SK-N-SH (cell line): ENCODE measurements at regions not wholly inside any gene's neighbourhood (a gene's known extent, or its start where the extent isn't known, plus 50 kb on each side); places are given as distances from the start of the nearest gene placed in this dataset.
"Not testable (repeated sequence)": the region's sequence is repeated elsewhere in the genome, so short reads cannot be mapped to it uniquely, and the experiment has no call there.

Source experiments
- CTCF ChIA-PET: fragments of 300-600, 350-600 bp; formaldehyde crosslinking; extraction: SDS; loops from one replicate; lab custom pipeline; 2021; lab: Yijun Ruan, JAX
- POLR2A ChIA-PET: fragments of 350-600 bp; sonication (Branson Sonifier 250); formaldehyde crosslinking; extraction: SDS; loops from one replicate; lab custom pipeline; 2020; ENCODE audit warnings: antibody characterized with exemption, inconsistent platforms; lab: Yijun Ruan, JAX
- DNase-seq: peaks from one replicate; pipeline ENCODE4 v3.0.0; 2012
- H2AFZ ChIP-seq: fragments of 200-600 bp; sonication (generic); 2 replicates; pipeline ENCODE4 v1.8.1; 2016; ENCODE audit warnings: antibody characterized with exemption, mild to moderate bottlenecking, low read depth
- H3F3A ChIP-seq: fragments of 200-600 bp; sonication (generic); replicated peaks from 2 replicates; pipeline ENCODE3; 2016; ENCODE audit warnings: antibody characterized with exemption, mild to moderate bottlenecking; ENCODE audit not compliant: insufficient read depth
- H3K27ac ChIP-seq, 2 experiments: fragments of 200-500 bp in 1 of 2; fragments of 200-600 bp in 1 of 2; sonication (Bioruptor generic) in 1 of 2; sonication (generic), shearing (Covaris generic) in 1 of 2; 2 replicates each; pipeline versions ENCODE4 v1.5.1 to v1.6.1; 2014 to 2016; ENCODE audit warnings: low read depth in 2 of 2, inconsistent platforms in 1 of 2, low read length in 1 of 2, mild to moderate bottlenecking in 1 of 2, mixed read lengths in 1 of 2
- H3K27me3 ChIP-seq: fragments of 200-600 bp; sonication (generic), shearing (Covaris generic); 2 replicates; pipeline ENCODE4 v1.6.1; 2016; ENCODE audit warnings: mixed run types; ENCODE audit not compliant: insufficient read depth
- H3K36me3 ChIP-seq, 2 experiments: fragments of 200-500 bp in 1 of 2; fragments of 200-600 bp in 1 of 2; sonication (Bioruptor generic) in 1 of 2; sonication (generic) in 1 of 2; replicated peaks in 1 of 2; 2 replicates each; pipeline versions ENCODE3 to v1.5.1; 2014 to 2016; ENCODE audit warnings: low read length in 1 of 2, mild to moderate bottlenecking in 1 of 2; ENCODE audit not compliant: insufficient read depth in 2 of 2, control insufficient read depth in 1 of 2
- H3K4me1 ChIP-seq, 2 experiments: fragments of 200-500 bp in 1 of 2; fragments of 200-600 bp in 1 of 2; sonication (Bioruptor generic) in 1 of 2; sonication (generic), shearing (Covaris generic) in 1 of 2; 2 replicates each; pipeline versions ENCODE4 v1.5.1 to v1.6.1; 2014 to 2016; ENCODE audit warnings: low read depth in 1 of 2, low read length in 1 of 2, mixed run types in 1 of 2; ENCODE audit not compliant: insufficient read depth in 2 of 2, control insufficient read depth in 1 of 2
- H3K4me2 ChIP-seq: fragments of 200-600 bp; sonication (generic), shearing (Covaris generic); 2 replicates; pipeline ENCODE4 v1.6.1; 2017; ENCODE audit warnings: mixed run types
- H3K4me3 ChIP-seq, 2 experiments: fragments of 200-500 bp in 1 of 2; fragments of 200-600 bp in 1 of 2; sonication (Bioruptor generic) in 1 of 2; sonication (generic), shearing (Covaris generic) in 1 of 2; 2 replicates each; pipeline versions ENCODE4 v1.5.1 to v1.8.1; 2014 to 2016; ENCODE audit warnings: low read depth in 2 of 2, inconsistent platforms in 1 of 2, low read length in 1 of 2, mild to moderate bottlenecking in 1 of 2, mixed read lengths in 1 of 2, moderate library complexity in 1 of 2
- H3K79me2 ChIP-seq: fragments of 200-600 bp; sonication (generic); 2 replicates; pipeline ENCODE4 v1.8.1; 2017; ENCODE audit warnings: mild to moderate bottlenecking; ENCODE audit not compliant: insufficient read depth
- H3K9ac ChIP-seq: fragments of 200-600 bp; sonication (generic); 2 replicates; pipeline ENCODE4 v1.6.1; 2017; ENCODE audit warnings: mixed run types
- H3K9me2 ChIP-seq: fragments of 200-600 bp; sonication (generic); 2 replicates; pipeline ENCODE4 v1.6.1; 2017; ENCODE audit warnings: mixed run types
- H3K9me3 ChIP-seq: fragments of 200-600 bp; sonication (generic); 2 replicates; pipeline ENCODE4 v1.6.1; 2017; ENCODE audit warnings: mixed run types, mild to moderate bottlenecking, moderate library complexity
- H4K20me1 ChIP-seq: fragments of 200-600 bp; sonication (generic); 2 replicates; pipeline ENCODE4 v1.6.1; 2017; ENCODE audit warnings: mild to moderate bottlenecking, mixed run types; ENCODE audit not compliant: insufficient read depth
- CHD2 ChIP-seq: fragments of 150-350 bp; IDR thresholded peaks from 2 replicates; pipeline ENCODE4 v1.6.1; 2018; ENCODE audit warnings: low read length; ENCODE audit not compliant: partially characterized antibody
- EP300 ChIP-seq, 2 experiments: IDR thresholded peaks; 2 replicates each; pipeline versions ENCODE4 v1.4.0 to v1.6.1; 2012; ENCODE audit warnings: borderline replicate concordance in 1 of 2, low read depth in 1 of 2, low read length in 1 of 2
- EZH2phosphoT487 ChIP-seq: fragments of 200-600 bp; sonication (generic); IDR thresholded peaks from 2 replicates; pipeline ENCODE4 v1.6.1; 2017; ENCODE audit warnings: low read depth, mixed run types, mild to moderate bottlenecking, antibody characterized with exemption, moderate library complexity, borderline replicate concordance
- FOXJ3 ChIP-seq: sonication (generic); formaldehyde crosslinking; IDR thresholded peaks from 2 replicates; pipeline ENCODE4 v1.5.1; 2020; ENCODE audit warnings: mild to moderate bottlenecking, missing genetic modification reagents
- FOXM1 ChIP-seq: IDR thresholded peaks from 2 replicates; pipeline ENCODE4 v1.4.0; 2012; ENCODE audit warnings: low read depth, mild to moderate bottlenecking
- GATA2 ChIP-seq: sonication (generic); formaldehyde crosslinking; IDR thresholded peaks from 2 replicates; pipeline ENCODE4 v1.5.0; 2020; ENCODE audit warnings: mild to moderate bottlenecking, missing genetic modification reagents
- MEF2A ChIP-seq: IDR thresholded peaks from 2 replicates; pipeline ENCODE4 v1.4.0; 2012; ENCODE audit warnings: low read depth, borderline replicate concordance
- POLR2AphosphoS5 ChIP-seq: IDR thresholded peaks from 2 replicates; pipeline ENCODE4 v1.6.1; 2012; ENCODE audit warnings: low read depth, low read length
- RFX5 ChIP-seq: IDR thresholded peaks from 2 replicates; pipeline ENCODE4 v1.6.1; 2012; ENCODE audit warnings: mild to moderate bottlenecking, improper control_type of control experiment, low read length
- SIN3A ChIP-seq: IDR thresholded peaks from 2 replicates; pipeline ENCODE4 v1.6.1; 2012; ENCODE audit warnings: low read depth, mild to moderate bottlenecking, low read length, moderate library complexity, borderline replicate concordance
- USF1 ChIP-seq: IDR thresholded peaks from 2 replicates; pipeline ENCODE4 v1.4.0; 2012; ENCODE audit warnings: low read depth, borderline replicate concordance
- USF2 ChIP-seq: fragments of 150-350 bp; IDR thresholded peaks from 2 replicates; pipeline ENCODE4 v1.6.1; 2017; ENCODE audit warnings: antibody characterized with exemption, low read length, low read depth, borderline replicate concordance
- YY1 ChIP-seq: IDR thresholded peaks from 2 replicates; pipeline ENCODE4 v1.4.0; 2012; ENCODE audit warnings: low read depth, mild to moderate bottlenecking
- ZBTB33 ChIP-seq: IDR thresholded peaks from 2 replicates; pipeline ENCODE4 v1.4.0; 2012; ENCODE audit warnings: low read depth, borderline replicate concordance
- WGBS: methylation state at CpG from one replicate; pipeline ENCODE4 v1.1.6; 2017; ENCODE audit warnings: low lambda C conversion rate; 5-methylcytosine and 5-hydroxymethylcytosine counted together
- TF ChIP-seq, protein P1 (sequence below): IDR thresholded peaks from 2 replicates; pipeline ENCODE4 v1.6.1; 2012; ENCODE audit warnings: mild to moderate bottlenecking, low read depth, low read length, moderate library complexity

DNA sequence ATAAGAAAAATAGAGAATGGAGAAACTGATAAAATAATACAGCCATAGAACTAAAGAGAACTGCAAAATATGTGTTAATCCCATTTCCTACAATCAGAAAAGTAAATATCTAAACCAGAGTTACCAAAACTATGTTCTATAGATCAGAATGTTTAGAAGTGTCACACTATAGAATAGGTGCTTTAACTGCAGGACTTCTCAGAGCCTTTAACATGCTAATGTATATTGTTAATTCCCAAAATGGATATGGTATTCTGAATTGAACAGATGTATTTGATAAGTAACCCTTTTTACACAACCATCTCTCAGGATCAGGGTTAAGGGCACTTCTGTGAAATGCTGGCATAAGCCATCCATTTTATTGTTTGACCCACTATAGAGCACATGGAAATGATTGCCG, 200.3 kb downstream of the SHOX2 start:
- H3K36me3 ChIP-seq: no peaks in the 10 kb centered on the region
- H3K4me2 ChIP-seq: no peak overlapping the region
- 57% methylated on average over 1 of the region's 1 CpG for WGBS
- ChIA-PET CTCF (interaction anchor here (1.2 kb wide), 1 partner anchor 299 kb away, joined by 6 read pairs; no protein-coding TSS in a partner anchor), POLR2A (no interaction called here)
- no peaks in the 10 kb centered on the region for H3F3A ChIP-seq
- no peak overlapping the region for H3K4me3 ChIP-seq
- DNase-seq: no peak
- no peak overlapping the region for H3K9ac ChIP-seq
- H3K9me2 ChIP-seq: no peaks in the 10 kb centered on the region
- H3K9me3 ChIP-seq: no peaks in the 10 kb centered on the region
- TF ChIP-seq EZH2phosphoT487 (no peak), FOXM1 (no peak), POLR2AphosphoS5 (no peak), SIN3A (no peak), USF2 (no peak), YY1 (no peak), USF1 (no peak), CHD2 (no peak), GATA2 (CRISPR knock-in tag) (no peak), MEF2A (no peak), ZBTB33 (no peak), FOXJ3 (no peak), RFX5 (no peak), EP300 (IDR thresholded peaks at IDR 0.05; ENCODE audit: borderline replicate concordance in 1 of 2, low read depth in 1 of 2, low read length in 1 of 2) (no peak)
- TF ChIP-seq, protein P1, sequence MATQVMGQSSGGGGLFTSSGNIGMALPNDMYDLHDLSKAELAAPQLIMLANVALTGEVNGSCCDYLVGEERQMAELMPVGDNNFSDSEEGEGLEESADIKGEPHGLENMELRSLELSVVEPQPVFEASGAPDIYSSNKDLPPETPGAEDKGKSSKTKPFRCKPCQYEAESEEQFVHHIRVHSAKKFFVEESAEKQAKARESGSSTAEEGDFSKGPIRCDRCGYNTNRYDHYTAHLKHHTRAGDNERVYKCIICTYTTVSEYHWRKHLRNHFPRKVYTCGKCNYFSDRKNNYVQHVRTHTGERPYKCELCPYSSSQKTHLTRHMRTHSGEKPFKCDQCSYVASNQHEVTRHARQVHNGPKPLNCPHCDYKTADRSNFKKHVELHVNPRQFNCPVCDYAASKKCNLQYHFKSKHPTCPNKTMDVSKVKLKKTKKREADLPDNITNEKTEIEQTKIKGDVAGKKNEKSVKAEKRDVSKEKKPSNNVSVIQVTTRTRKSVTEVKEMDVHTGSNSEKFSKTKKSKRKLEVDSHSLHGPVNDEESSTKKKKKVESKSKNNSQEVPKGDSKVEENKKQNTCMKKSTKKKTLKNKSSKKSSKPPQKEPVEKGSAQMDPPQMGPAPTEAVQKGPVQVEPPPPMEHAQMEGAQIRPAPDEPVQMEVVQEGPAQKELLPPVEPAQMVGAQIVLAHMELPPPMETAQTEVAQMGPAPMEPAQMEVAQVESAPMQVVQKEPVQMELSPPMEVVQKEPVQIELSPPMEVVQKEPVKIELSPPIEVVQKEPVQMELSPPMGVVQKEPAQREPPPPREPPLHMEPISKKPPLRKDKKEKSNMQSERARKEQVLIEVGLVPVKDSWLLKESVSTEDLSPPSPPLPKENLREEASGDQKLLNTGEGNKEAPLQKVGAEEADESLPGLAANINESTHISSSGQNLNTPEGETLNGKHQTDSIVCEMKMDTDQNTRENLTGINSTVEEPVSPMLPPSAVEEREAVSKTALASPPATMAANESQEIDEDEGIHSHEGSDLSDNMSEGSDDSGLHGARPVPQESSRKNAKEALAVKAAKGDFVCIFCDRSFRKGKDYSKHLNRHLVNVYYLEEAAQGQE: no peak
- no peak overlapping the region for H2AFZ ChIP-seq
- H4K20me1 ChIP-seq: no peaks in the 10 kb centered on the region
- no peaks in the 10 kb centered on the region for H3K79me2 ChIP-seq
- no peak overlapping the region for H3K27ac ChIP-seq
- no peaks in the 10 kb centered on the region for H3K27me3 ChIP-seq
- H3K4me1 ChIP-seq: no peaks in the 10 kb centered on the region

- H3F3A ChIP-seq, H3K4me1 ChIP-seq, H3K27ac ChIP-seq, POLR2A ChIA-PET, H3K9me2 ChIP-seq, DNase-seq, H2AFZ ChIP-seq, H3K27me3 ChIP-seq, H3K36me3 ChIP-seq, CTCF ChIA-PET, H3K4me2 ChIP-seq, H4K20me1 ChIP-seq, H3K9me3 ChIP-seq, H3K79me2 ChIP-seq, H3K4me3 ChIP-seq, H3K9ac ChIP-seq: not testable (repeated sequence)
- 66% methylated on average over 4 of the region's 4 CpGs for WGBS
Observed at GRCh38 chr3:157902680-157903079, 203.5 kb downstream of the SHOX2 start.
